ENCODE measurements at regions not wholly inside any gene's neighbourhood (a gene's known extent, or its start where the extent isn't known, plus 50 kb on each side); places are given as distances from the start of the nearest gene placed in this dataset.

DNA sequence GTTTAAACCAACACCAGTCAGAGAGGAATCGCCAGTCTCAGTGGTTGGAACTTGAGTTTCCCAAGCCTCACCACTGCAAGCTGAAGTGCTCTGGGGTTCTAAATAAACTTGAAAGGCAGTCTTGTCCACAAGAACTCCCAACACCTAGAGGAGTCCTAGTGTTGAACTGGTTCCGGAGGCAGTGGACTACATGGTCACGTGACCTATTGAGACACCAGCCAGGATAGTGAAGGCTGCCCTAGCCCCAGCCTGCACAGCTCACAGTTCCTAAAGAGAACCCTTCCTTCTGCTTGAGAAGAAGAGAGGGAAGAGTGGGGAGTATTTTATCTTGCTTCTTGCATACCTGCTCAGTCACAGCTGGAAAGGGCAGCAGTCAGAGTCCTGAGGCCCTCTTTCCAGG lies 1012.7 kb upstream of the ADGRL3 start:
- no peaks in the 10 kb centered on the region for H3K9me3 ChIP-seq (ENCODE audit: low read depth, low read length)
- no peak overlapping the region for H3K4me2 ChIP-seq (ENCODE audit: insufficient read depth, low read length)
- no peak overlapping the region for H3K27ac ChIP-seq (ENCODE audit: low read depth, low read length)
- no peaks in the 10 kb centered on the region for H3K4me1 ChIP-seq (ENCODE audit: insufficient read depth, low read length)
- no peak overlapping the region for H2AFZ ChIP-seq (ENCODE audit: low read length)
- TF ChIP-seq, protein P1, sequence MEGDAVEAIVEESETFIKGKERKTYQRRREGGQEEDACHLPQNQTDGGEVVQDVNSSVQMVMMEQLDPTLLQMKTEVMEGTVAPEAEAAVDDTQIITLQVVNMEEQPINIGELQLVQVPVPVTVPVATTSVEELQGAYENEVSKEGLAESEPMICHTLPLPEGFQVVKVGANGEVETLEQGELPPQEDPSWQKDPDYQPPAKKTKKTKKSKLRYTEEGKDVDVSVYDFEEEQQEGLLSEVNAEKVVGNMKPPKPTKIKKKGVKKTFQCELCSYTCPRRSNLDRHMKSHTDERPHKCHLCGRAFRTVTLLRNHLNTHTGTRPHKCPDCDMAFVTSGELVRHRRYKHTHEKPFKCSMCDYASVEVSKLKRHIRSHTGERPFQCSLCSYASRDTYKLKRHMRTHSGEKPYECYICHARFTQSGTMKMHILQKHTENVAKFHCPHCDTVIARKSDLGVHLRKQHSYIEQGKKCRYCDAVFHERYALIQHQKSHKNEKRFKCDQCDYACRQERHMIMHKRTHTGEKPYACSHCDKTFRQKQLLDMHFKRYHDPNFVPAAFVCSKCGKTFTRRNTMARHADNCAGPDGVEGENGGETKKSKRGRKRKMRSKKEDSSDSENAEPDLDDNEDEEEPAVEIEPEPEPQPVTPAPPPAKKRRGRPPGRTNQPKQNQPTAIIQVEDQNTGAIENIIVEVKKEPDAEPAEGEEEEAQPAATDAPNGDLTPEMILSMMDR (IDR thresholded peaks at IDR 0.05; ENCODE audit: extremely low read depth, low read depth, low read length) = no peak
- no peak overlapping the region for H3K4me3 ChIP-seq (ENCODE audit: insufficient read depth, low read length)
- no peaks in the 10 kb centered on the region for H4K20me1 ChIP-seq (ENCODE audit: insufficient read depth, low read length)
- no peaks in the 10 kb centered on the region for H3K36me3 ChIP-seq (ENCODE audit: insufficient read depth, low read length)
- H3K79me2 ChIP-seq (ENCODE audit: insufficient read depth, low read length) = no peaks in the 10 kb centered on the region
- H3K27me3 ChIP-seq (ENCODE audit: insufficient read depth, low read length) = no peaks in the 10 kb centered on the region
- DNase-seq (ENCODE audit: insufficient read length, low spot score, missing footprints) = no peak

GRCh38 chr4:60189286-60189685 lies 1010.8 kb upstream of the ADGRL3 start:
- H3K27me3 ChIP-seq (ENCODE audit: insufficient read depth, low read length) = no peaks in the 10 kb centered on the region
- H3K36me3 ChIP-seq (ENCODE audit: insufficient read depth, low read length) = no peaks in the 10 kb centered on the region
- H3K27ac ChIP-seq (ENCODE audit: low read depth, low read length) = no peak overlapping the region
- no peaks in the 10 kb centered on the region for H3K4me1 ChIP-seq (ENCODE audit: insufficient read depth, low read length)
- H3K4me2 ChIP-seq (ENCODE audit: insufficient read depth, low read length) = no peak overlapping the region
- no peaks in the 10 kb centered on the region for H4K20me1 ChIP-seq (ENCODE audit: insufficient read depth, low read length)
- no peak overlapping the region for H3K4me3 ChIP-seq (ENCODE audit: insufficient read depth, low read length)
- TF ChIP-seq, protein P1 (IDR thresholded peaks at IDR 0.05; ENCODE audit: extremely low read depth, low read depth, low read length) = no peak
- no peak for DNase-seq (ENCODE audit: insufficient read length, low spot score, missing footprints)
- no peaks in the 10 kb centered on the region for H3K9me3 ChIP-seq (ENCODE audit: low read depth, low read length)
- H3K79me2 ChIP-seq (ENCODE audit: insufficient read depth, low read length) = no peaks in the 10 kb centered on the region
- no peak overlapping the region for H2AFZ ChIP-seq (ENCODE audit: low read length)

GRCh38 chr4:60194214-60194613 lies 1005.9 kb upstream of the ADGRL3 start:
- no peaks in the 10 kb centered on the region for H3K27me3 ChIP-seq (ENCODE audit: insufficient read depth, low read length)
- no peaks in the 10 kb centered on the region for H4K20me1 ChIP-seq (ENCODE audit: insufficient read depth, low read length)
- H3K79me2 ChIP-seq (ENCODE audit: insufficient read depth, low read length) = no peaks in the 10 kb centered on the region
- H3K4me2 ChIP-seq (ENCODE audit: insufficient read depth, low read length) = no peak overlapping the region
- H3K4me1 ChIP-seq (ENCODE audit: insufficient read depth, low read length) = no peaks in the 10 kb centered on the region
- no peak overlapping the region for H2AFZ ChIP-seq (ENCODE audit: low read length)
- H3K4me3 ChIP-seq (ENCODE audit: insufficient read depth, low read length) = no peak overlapping the region
- H3K36me3 ChIP-seq (ENCODE audit: insufficient read depth, low read length) = no peaks in the 10 kb centered on the region
- no peak for DNase-seq (ENCODE audit: insufficient read length, low spot score, missing footprints)
- no peaks in the 10 kb centered on the region for H3K9me3 ChIP-seq (ENCODE audit: low read depth, low read length)
- no peak overlapping the region for H3K27ac ChIP-seq (ENCODE audit: low read depth, low read length)
- TF ChIP-seq, protein P1 (IDR thresholded peaks at IDR 0.05; ENCODE audit: extremely low read depth, low read depth, low read length) = no peak

GRCh38 chr4:60195256-60195655 lies 1004.9 kb upstream of the ADGRL3 start:
- Histone ChIP-seq H3K4me3 (ENCODE audit: insufficient read depth, low read length) (no peak overlapping the region), H3K36me3 (ENCODE audit: insufficient read depth, low read length) (no peaks in the 10 kb centered on the region), H3K79me2 (ENCODE audit: insufficient read depth, low read length) (no peaks in the 10 kb centered on the region), H3K9me3 (ENCODE audit: low read depth, low read length) (no peaks in the 10 kb centered on the region), H4K20me1 (ENCODE audit: insufficient read depth, low read length) (no peaks in the 10 kb centered on the region), H3K4me1 (ENCODE audit: insufficient read depth, low read length) (no peaks in the 10 kb centered on the region), H3K4me2 (ENCODE audit: insufficient read depth, low read length) (no peak overlapping the region), H3K27ac (ENCODE audit: low read depth, low read length) (no peak overlapping the region), H3K27me3 (ENCODE audit: insufficient read depth, low read length) (no peaks in the 10 kb centered on the region), H2AFZ (ENCODE audit: low read length) (no peak overlapping the region)
- no peak for DNase-seq (ENCODE audit: insufficient read length, low spot score, missing footprints)
- TF ChIP-seq, protein P1 (IDR thresholded peaks at IDR 0.05; ENCODE audit: extremely low read depth, low read depth, low read length) = no peak

Measured in osteoblast (primary cell).